Fibroblast of mammary gland (primary cell): ENCODE measurements at regions not wholly inside any gene's neighbourhood (a gene's known extent, or its start where the extent isn't known, plus 50 kb on each side); places are given as distances from the start of the nearest gene placed in this dataset.

ENCODE experiments used
- DNase-seq: peaks from one replicate; pipeline ENCODE4 v3.0.0-alpha.2; 2010; ENCODE audit warnings: low read depth
- H3K4me3 ChIP-seq: 2 replicates; pipeline ENCODE4 v1.5.1; 2011; ENCODE audit warnings: low read depth, mild to moderate bottlenecking, low read length, moderate library complexity; ENCODE audit not compliant: control insufficient read depth
- TF ChIP-seq, protein P1 (sequence below): conservative IDR thresholded peaks from 2 replicates; pipeline ENCODE4 v1.5.1; 2011; ENCODE audit warnings: low read depth, low read length, inconsistent platforms; ENCODE audit not compliant: control insufficient read depth, insufficient read depth

GRCh38 chr6:95846652-95847051 is 169.1 kb upstream of the FUT9 start:
- TF ChIP-seq, protein P1, sequence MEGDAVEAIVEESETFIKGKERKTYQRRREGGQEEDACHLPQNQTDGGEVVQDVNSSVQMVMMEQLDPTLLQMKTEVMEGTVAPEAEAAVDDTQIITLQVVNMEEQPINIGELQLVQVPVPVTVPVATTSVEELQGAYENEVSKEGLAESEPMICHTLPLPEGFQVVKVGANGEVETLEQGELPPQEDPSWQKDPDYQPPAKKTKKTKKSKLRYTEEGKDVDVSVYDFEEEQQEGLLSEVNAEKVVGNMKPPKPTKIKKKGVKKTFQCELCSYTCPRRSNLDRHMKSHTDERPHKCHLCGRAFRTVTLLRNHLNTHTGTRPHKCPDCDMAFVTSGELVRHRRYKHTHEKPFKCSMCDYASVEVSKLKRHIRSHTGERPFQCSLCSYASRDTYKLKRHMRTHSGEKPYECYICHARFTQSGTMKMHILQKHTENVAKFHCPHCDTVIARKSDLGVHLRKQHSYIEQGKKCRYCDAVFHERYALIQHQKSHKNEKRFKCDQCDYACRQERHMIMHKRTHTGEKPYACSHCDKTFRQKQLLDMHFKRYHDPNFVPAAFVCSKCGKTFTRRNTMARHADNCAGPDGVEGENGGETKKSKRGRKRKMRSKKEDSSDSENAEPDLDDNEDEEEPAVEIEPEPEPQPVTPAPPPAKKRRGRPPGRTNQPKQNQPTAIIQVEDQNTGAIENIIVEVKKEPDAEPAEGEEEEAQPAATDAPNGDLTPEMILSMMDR: no peak
- DNase-seq: no peak
- no peak overlapping the region for H3K4me3 ChIP-seq

GRCh38 chr6:95847061-95847460 is 168.7 kb upstream of the FUT9 start:
- no peak for DNase-seq
- TF ChIP-seq, protein P1: no peak

GRCh38 chr6:95848717-95849116 is 167.1 kb upstream of the FUT9 start:
- H3K4me3 ChIP-seq: no peak overlapping the region
- no peak for DNase-seq
- TF ChIP-seq, protein P1: no peak

More at GRCh38 chr6:95847061-95847460, 168.7 kb upstream of the FUT9 start:
- no peak overlapping the region for H3K4me3 ChIP-seq

- TF ChIP-seq, protein P1: no peak
- no peak overlapping the region for H3K4me3 ChIP-seq
- no peak for DNase-seq
Observed at GRCh38 chr6:95856876-95857364, 158.9 kb upstream of the FUT9 start.

DNA sequence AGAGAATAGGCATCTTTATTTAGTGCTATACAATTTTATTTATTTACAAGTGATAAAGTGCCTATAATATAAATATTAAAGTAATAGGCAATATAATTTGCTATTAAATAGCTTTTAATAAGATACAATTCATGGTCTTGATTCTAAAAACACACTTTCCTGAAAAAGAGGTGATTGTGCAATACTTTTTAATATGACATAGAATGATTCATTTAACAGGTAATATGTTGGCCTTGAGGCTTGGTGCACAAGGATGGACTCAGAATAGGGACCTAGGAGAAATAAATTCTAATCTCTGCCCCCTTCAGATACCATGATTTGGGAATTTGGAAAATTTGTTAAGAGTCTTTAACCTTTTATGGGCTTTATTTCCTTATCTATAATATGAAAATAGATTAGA is 149.9 kb upstream of the FUT9 start:
- TF ChIP-seq, protein P1: no peak
- H3K4me3 ChIP-seq: no peak overlapping the region
- no peak for DNase-seq

- TF ChIP-seq, protein P1: no peak
- H3K4me3 ChIP-seq: no peak overlapping the region
- peak; percentile 1 for DNase-seq
Observed at GRCh38 chr6:95866732-95867131, 149.0 kb upstream of the FUT9 start.

DNA sequence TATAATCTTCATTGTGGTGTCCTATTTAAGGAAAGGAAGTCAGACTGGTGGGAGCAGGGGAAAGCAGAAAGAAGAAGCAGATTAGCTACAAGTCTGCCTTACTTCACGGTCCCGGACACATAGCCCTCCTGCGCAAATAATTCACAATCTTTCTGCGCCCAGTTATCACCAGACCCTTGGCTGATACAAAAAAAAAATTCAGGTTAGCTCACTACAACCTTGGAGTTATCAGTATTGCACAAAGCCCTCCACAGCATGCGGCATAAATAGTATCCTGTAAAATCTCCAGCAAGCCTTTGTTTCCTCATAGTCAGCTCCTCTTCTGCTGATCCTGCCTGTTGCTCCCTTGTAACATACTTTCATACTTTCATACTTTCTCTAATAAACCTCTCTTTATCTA is 148.6 kb upstream of the FUT9 start:
- DNase-seq: no peak
- no peak overlapping the region for H3K4me3 ChIP-seq
- TF ChIP-seq, protein P1: no peak
